ENCODE measurements at regions not wholly inside any gene's neighbourhood (a gene's known extent, or its start where the extent isn't known, plus 50 kb on each side); places are given as distances from the start of the nearest gene placed in this dataset.

DNA sequence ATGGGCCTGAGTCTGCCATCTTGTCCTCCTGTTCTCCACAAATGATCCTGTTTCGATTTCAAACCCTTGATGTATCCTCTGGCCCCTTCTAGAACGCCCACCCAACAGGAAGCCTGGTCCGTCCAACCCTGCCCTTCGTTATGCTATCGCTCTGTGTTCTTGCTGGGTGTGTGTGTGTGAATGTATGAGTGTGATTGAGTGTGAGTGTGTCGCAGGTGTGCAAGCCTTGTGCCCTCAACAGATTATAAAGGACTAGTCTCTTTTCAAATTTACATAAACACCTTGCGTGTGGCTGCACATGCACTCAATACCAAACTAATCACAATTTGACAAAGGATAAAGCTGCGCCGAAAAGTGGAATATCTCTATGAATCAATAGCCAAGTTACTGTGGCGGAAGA lies 149.5 kb upstream of the SALL3 start:
- Histone ChIP-seq H3K4me3 (ENCODE audit: low read depth, low read length) (no peak overlapping the region), H3K36me3 (ENCODE audit: control insufficient read depth, insufficient read depth, low read length) (no peaks in the 10 kb centered on the region), H3K27me3 (ENCODE audit: control insufficient read depth, insufficient read depth, low read length) (no peaks in the 10 kb centered on the region)
- ChIA-PET POLR2A (no interaction called here), CTCF (no interaction called here)
- DNase-seq (ENCODE audit: low read depth), result no peak
- TF ChIP-seq, protein P1, sequence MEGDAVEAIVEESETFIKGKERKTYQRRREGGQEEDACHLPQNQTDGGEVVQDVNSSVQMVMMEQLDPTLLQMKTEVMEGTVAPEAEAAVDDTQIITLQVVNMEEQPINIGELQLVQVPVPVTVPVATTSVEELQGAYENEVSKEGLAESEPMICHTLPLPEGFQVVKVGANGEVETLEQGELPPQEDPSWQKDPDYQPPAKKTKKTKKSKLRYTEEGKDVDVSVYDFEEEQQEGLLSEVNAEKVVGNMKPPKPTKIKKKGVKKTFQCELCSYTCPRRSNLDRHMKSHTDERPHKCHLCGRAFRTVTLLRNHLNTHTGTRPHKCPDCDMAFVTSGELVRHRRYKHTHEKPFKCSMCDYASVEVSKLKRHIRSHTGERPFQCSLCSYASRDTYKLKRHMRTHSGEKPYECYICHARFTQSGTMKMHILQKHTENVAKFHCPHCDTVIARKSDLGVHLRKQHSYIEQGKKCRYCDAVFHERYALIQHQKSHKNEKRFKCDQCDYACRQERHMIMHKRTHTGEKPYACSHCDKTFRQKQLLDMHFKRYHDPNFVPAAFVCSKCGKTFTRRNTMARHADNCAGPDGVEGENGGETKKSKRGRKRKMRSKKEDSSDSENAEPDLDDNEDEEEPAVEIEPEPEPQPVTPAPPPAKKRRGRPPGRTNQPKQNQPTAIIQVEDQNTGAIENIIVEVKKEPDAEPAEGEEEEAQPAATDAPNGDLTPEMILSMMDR (IDR thresholded peaks at IDR 0.05; ENCODE audit: insufficient read depth, low read depth, low read length), result no peak

DNA sequence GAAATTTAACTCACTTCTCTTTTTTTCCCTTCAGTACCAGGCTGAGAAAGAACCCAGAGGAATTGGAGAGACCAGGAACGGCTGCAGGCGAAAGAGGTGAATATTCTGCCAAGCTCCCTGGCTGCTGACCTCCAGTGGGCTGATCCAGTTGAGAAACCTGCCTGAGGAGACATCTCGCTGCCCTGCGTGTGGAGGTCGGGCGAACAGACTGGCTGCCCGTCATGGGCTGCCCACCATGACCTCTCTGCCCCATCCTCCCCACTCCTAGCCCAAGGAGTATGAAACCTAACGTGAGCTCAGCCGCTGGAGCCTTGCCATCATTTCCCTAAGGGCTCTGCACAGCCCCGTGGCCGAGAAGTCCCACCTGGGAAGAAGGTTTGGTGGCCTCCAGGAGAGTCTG lies 148.8 kb upstream of the SALL3 start:
- TF ChIP-seq, protein P1 (IDR thresholded peaks at IDR 0.05; ENCODE audit: insufficient read depth, low read depth, low read length), result no peak
- no peak for DNase-seq (ENCODE audit: low read depth)
- H3K27me3 ChIP-seq (ENCODE audit: control insufficient read depth, insufficient read depth, low read length), result no peaks in the 10 kb centered on the region
- H3K4me3 ChIP-seq (ENCODE audit: low read depth, low read length), result no peak overlapping the region
- H3K36me3 ChIP-seq (ENCODE audit: control insufficient read depth, insufficient read depth, low read length), result no peaks in the 10 kb centered on the region
- ChIA-PET CTCF (no interaction called here), POLR2A (no interaction called here)

DNA sequence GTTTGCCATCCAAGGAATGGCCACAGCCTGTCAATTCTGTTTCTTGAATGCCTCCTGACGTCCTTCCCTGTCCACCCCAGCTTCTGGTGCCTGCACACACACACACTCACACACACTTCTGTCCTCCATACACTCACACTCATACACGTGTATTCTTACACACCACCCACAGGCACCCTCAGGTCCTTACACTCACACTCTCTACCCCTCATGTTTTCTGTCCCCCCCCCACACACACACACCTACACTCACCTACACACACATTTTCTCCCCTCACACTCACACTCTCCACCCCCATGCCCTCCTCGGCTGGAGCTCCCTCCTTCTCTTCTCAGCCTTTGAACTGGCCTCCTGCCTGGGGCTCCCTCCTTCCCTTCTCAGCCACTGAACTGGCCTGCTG lies 148.0 kb upstream of the SALL3 start:
- POLR2A ChIA-PET, result no interaction called here
- Histone ChIP-seq H3K27me3 (ENCODE audit: control insufficient read depth, insufficient read depth, low read length) (no peaks in the 10 kb centered on the region), H3K4me3 (ENCODE audit: low read depth, low read length) (no peak overlapping the region), H3K36me3 (ENCODE audit: control insufficient read depth, insufficient read depth, low read length) (no peaks in the 10 kb centered on the region)
- CTCF ChIA-PET, result interaction anchor here (0.6 kb wide), 1 partner anchor 101 kb away, joined by 4 read pairs; no protein-coding TSS in a partner anchor
- DNase-seq (ENCODE audit: low read depth), result no peak
- TF ChIP-seq, protein P1 (IDR thresholded peaks at IDR 0.05; ENCODE audit: insufficient read depth, low read depth, low read length), result no peak

DNA sequence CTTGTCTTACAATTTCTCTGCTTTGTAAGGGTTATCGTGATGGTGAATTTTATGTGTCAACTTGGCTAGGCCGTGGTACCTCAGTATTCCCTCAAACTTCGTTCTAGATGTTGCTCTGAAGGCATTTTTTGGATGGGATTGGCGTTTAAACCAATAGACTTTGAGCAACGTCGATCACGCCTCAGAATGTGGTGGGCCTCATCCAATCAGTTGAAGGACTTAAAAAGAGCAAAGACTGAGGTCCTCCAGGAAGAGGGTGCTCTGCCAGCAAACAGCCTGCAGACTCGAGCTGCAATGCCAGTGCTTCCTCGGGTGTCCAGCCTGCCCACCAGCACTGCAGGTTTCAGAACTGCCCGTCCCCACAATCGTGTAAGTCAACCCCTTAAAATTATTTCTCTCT lies 145.8 kb upstream of the SALL3 start:
- CTCF ChIA-PET, result no interaction called here

DNA sequence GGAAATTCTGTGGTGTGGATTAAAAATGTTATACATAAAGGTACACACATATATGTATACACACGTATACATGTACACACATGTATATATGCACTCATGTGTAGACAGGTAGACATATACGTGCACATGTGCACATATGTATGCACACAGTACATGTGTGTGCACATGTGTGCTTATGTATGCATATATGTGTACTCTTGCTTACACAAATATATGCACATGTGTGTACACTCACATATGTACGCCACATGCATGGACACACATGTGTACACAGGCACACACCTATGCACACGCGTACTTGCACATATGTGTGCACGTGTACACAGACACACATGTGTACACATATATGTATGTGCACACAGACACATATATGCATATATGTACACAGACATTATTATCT lies 142.8 kb upstream of the SALL3 start:
- H3K27me3 ChIP-seq (ENCODE audit: control insufficient read depth, insufficient read depth, low read length), result no peaks in the 10 kb centered on the region
- TF ChIP-seq, protein P1 (IDR thresholded peaks at IDR 0.05; ENCODE audit: insufficient read depth, low read depth, low read length), result no peak
- CTCF ChIA-PET, result no interaction called here
- no peak overlapping the region for H3K4me3 ChIP-seq (ENCODE audit: low read depth, low read length)
- POLR2A ChIA-PET, result no interaction called here
- no peak for DNase-seq (ENCODE audit: low read depth)
- H3K36me3 ChIP-seq (ENCODE audit: control insufficient read depth, insufficient read depth, low read length), result no peaks in the 10 kb centered on the region

More for the DNA sequence above, 145.8 kb upstream of the SALL3 start:
- Histone ChIP-seq H3K27me3 (ENCODE audit: control insufficient read depth, insufficient read depth, low read length) (no peaks in the 10 kb centered on the region), H3K4me3 (ENCODE audit: low read depth, low read length) (no peak overlapping the region), H3K36me3 (ENCODE audit: control insufficient read depth, insufficient read depth, low read length) (no peaks in the 10 kb centered on the region)
- DNase-seq (ENCODE audit: low read depth), result no peak
- POLR2A ChIA-PET, result no interaction called here
- TF ChIP-seq, protein P1 (IDR thresholded peaks at IDR 0.05; ENCODE audit: insufficient read depth, low read depth, low read length), result no peak
